ENCODE measurements at regions not wholly inside any gene's neighbourhood (a gene's known extent, or its start where the extent isn't known, plus 50 kb on each side); places are given as distances from the start of the nearest gene placed in this dataset.

GRCh38 chr1:73176902-73177301 lies 894.6 kb upstream of the NEGR1 start:
- Histone ChIP-seq H4K20me1 (replicated peaks; ENCODE audit: control insufficient read depth, extremely low read depth, insufficient read depth, low read length) (no peaks in the 10 kb centered on the region), H3K27ac (ENCODE audit: insufficient read depth, low read depth, low read length) (no peak overlapping the region), H3K4me2 (ENCODE audit: insufficient read depth, low read length) (no peak overlapping the region), H2AFZ (ENCODE audit: low read depth, low read length) (no peak overlapping the region), H3K9ac (replicated peaks; ENCODE audit: extremely low read depth, insufficient read depth, low read length) (no peak overlapping the region), H3K9me1 (replicated peaks; ENCODE audit: control insufficient read depth, extremely low read depth, insufficient read depth, low read length) (no peaks in the 10 kb centered on the region), H3K9me3 (replicated peaks; ENCODE audit: control insufficient read depth, insufficient read depth, low read length) (no peaks in the 10 kb centered on the region), H3K4me3 (replicated peaks in 1 of 3; ENCODE audit: insufficient read depth in 1 of 3, low read depth in 1 of 3, low read length in 3 of 3) (no peak overlapping the region), H3K4me1 (ENCODE audit: control insufficient read depth, extremely low read depth, insufficient read depth, low read length) (no peaks in the 10 kb centered on the region), H3K36me3 (ENCODE audit: control insufficient read depth in 2 of 2, extremely low read depth in 1 of 2, insufficient read depth in 2 of 2, low read length in 2 of 2) (no peaks in the 10 kb centered on the region), H3K27me3 (ENCODE audit: control insufficient read depth in 2 of 2, insufficient read depth in 2 of 2, low read length in 2 of 2) (no peaks in the 10 kb centered on the region), H3K79me2 (ENCODE audit: control insufficient read depth, insufficient read depth, low read length) (no peaks in the 10 kb centered on the region)
- no TSS peak for BruUV-seq (replicated peaks)
- dilution Hi-C loops (cut with MboI; ENCODE audit: extremely low pct_ligation_motif_present, low sequenced_read_pairs) (no loop called here), intact Hi-C loops (cut with micrococcal nuclease) (no loop called here)
- no peak for TF ChIP-seq FOS (IDR thresholded peaks at IDR 0.05; ENCODE audit: borderline replicate concordance, insufficient read depth, low read length)
- TF ChIP-seq POLR2AphosphoS5 (IDR thresholded peaks at IDR 0.05; ENCODE audit: insufficient read depth, low read depth, low read length) = no peak
- no peak for TF ChIP-seq CTCF (IDR thresholded peaks at IDR 0.05; ENCODE audit: extremely low read depth in 1 of 2, insufficient read depth in 1 of 2, low read depth in 1 of 2, low read length in 2 of 2)
- POLR2A ChIA-PET = no interaction called here
- CTCF ChIA-PET = no interaction called here
- no peak for FAIRE-seq
- DNase-seq (ENCODE audit: low read depth, low spot score) = no peak

- dilution Hi-C loops (cut with MboI; ENCODE audit: extremely low pct_ligation_motif_present, low sequenced_read_pairs) (no loop called here), intact Hi-C loops (cut with micrococcal nuclease) (no loop called here)
- Histone ChIP-seq H3K9ac (replicated peaks; ENCODE audit: extremely low read depth, insufficient read depth, low read length) (no peak overlapping the region), H3K4me3 (replicated peaks in 1 of 3; ENCODE audit: insufficient read depth in 1 of 3, low read depth in 1 of 3, low read length in 3 of 3) (no peak overlapping the region), H3K36me3 (ENCODE audit: control insufficient read depth in 2 of 2, extremely low read depth in 1 of 2, insufficient read depth in 2 of 2, low read length in 2 of 2) (no peaks in the 10 kb centered on the region), H3K4me1 (ENCODE audit: control insufficient read depth, extremely low read depth, insufficient read depth, low read length) (no peaks in the 10 kb centered on the region), H3K27ac (ENCODE audit: insufficient read depth, low read depth, low read length) (no peak overlapping the region), H3K9me1 (replicated peaks; ENCODE audit: control insufficient read depth, extremely low read depth, insufficient read depth, low read length) (no peaks in the 10 kb centered on the region), H2AFZ (ENCODE audit: low read depth, low read length) (no peak overlapping the region), H3K4me2 (ENCODE audit: insufficient read depth, low read length) (no peak overlapping the region), H3K9me3 (replicated peaks; ENCODE audit: control insufficient read depth, insufficient read depth, low read length) (no peaks in the 10 kb centered on the region), H3K79me2 (ENCODE audit: control insufficient read depth, insufficient read depth, low read length) (no peaks in the 10 kb centered on the region), H4K20me1 (replicated peaks; ENCODE audit: control insufficient read depth, extremely low read depth, insufficient read depth, low read length) (no peaks in the 10 kb centered on the region), H3K27me3 (ENCODE audit: control insufficient read depth in 2 of 2, insufficient read depth in 2 of 2, low read length in 2 of 2) (no peaks in the 10 kb centered on the region)
- BruUV-seq (replicated peaks) = no TSS peak
- ChIA-PET CTCF (no interaction called here), POLR2A (no interaction called here)
- TF ChIP-seq POLR2A (IDR thresholded peaks at IDR 0.05; ENCODE audit: low read depth, low read length) = no peak
- no peak for TF ChIP-seq MAX (IDR thresholded peaks at IDR 0.05; ENCODE audit: insufficient read depth, insufficient read length)
- TF ChIP-seq JUN (IDR thresholded peaks at IDR 0.05; ENCODE audit: borderline replicate concordance, insufficient read depth, insufficient read length, low read depth) = no peak
- TF ChIP-seq POLR2AphosphoS5 (IDR thresholded peaks at IDR 0.05; ENCODE audit: insufficient read depth, low read depth, low read length) = no peak
- no peak for DNase-seq (ENCODE audit: low read depth, low spot score)
- no peak for FAIRE-seq
Observed at GRCh38 chr1:73167009-73167657, 884.8 kb upstream of the NEGR1 start.

Data from endothelial cell of umbilical vein (primary cell).